ENCODE measurements at regions not wholly inside any gene's neighbourhood (a gene's known extent, or its start where the extent isn't known, plus 50 kb on each side); places are given as distances from the start of the nearest gene placed in this dataset.

DNA sequence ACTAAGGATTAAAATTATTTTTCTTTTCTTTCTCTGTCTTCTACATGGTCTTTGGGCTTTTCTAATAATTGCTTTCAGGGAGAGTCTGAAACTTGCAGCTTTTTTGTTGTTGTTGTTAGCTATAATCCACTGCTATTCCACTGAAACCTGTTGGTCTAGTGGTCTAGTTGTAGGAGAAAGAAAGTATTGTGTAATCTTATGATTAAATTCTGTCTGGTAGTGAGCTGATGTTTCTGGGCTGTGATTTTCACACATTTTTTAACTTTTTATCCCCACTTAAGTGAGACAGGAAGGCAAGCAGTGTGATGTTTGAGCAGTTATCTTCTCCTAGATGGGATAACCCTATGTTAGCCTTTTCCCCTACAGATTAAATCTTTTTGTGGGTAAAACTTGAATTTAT, 825.2 kb downstream of the PCDH7 start:
- TF ChIP-seq, protein P1, sequence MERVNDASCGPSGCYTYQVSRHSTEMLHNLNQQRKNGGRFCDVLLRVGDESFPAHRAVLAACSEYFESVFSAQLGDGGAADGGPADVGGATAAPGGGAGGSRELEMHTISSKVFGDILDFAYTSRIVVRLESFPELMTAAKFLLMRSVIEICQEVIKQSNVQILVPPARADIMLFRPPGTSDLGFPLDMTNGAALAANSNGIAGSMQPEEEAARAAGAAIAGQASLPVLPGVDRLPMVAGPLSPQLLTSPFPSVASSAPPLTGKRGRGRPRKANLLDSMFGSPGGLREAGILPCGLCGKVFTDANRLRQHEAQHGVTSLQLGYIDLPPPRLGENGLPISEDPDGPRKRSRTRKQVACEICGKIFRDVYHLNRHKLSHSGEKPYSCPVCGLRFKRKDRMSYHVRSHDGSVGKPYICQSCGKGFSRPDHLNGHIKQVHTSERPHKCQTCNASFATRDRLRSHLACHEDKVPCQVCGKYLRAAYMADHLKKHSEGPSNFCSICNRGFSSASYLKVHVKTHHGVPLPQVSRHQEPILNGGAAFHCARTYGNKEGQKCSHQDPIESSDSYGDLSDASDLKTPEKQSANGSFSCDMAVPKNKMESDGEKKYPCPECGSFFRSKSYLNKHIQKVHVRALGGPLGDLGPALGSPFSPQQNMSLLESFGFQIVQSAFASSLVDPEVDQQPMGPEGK (CRISPR knock-in tag; IDR thresholded peaks at IDR 0.05; ENCODE audit: borderline replicate concordance), result no peak
- TF ChIP-seq, protein P2, sequence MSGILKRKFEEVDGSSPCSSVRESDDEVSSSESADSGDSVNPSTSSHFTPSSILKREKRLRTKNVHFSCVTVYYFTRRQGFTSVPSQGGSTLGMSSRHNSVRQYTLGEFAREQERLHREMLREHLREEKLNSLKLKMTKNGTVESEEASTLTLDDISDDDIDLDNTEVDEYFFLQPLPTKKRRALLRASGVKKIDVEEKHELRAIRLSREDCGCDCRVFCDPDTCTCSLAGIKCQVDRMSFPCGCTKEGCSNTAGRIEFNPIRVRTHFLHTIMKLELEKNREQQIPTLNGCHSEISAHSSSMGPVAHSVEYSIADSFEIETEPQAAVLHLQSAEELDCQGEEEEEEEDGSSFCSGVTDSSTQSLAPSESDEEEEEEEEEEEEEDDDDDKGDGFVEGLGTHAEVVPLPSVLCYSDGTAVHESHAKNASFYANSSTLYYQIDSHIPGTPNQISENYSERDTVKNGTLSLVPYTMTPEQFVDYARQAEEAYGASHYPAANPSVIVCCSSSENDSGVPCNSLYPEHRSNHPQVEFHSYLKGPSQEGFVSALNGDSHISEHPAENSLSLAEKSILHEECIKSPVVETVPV (CRISPR knock-in tag; IDR thresholded peaks at IDR 0.05), result no peak
- TF ChIP-seq ZFP3 (CRISPR knock-in tag; IDR thresholded peaks at IDR 0.05) (no peak), ZNF565 (CRISPR knock-in tag; conservative IDR thresholded peaks at IDR 0.05; ENCODE audit: low read depth) (no peak), ARNTL (CRISPR knock-in tag; IDR thresholded peaks at IDR 0.05; ENCODE audit: borderline replicate concordance, low read depth) (no peak), ESRRG (CRISPR knock-in tag; IDR thresholded peaks at IDR 0.05) (no peak), RARB (CRISPR knock-in tag; IDR thresholded peaks at IDR 0.05) (no peak), OSR1 (CRISPR knock-in tag; IDR thresholded peaks at IDR 0.05) (no peak), ISL1 (CRISPR knock-in tag; IDR thresholded peaks at IDR 0.05) (no peak), TCF4 (CRISPR knock-in tag; IDR thresholded peaks at IDR 0.05; ENCODE audit: borderline replicate concordance) (no peak), SNAI2 (CRISPR knock-in tag; IDR thresholded peaks at IDR 0.05) (no peak), ZFP30 (CRISPR knock-in tag; IDR thresholded peaks at IDR 0.05) (no peak), ZNF8 (CRISPR knock-in tag; IDR thresholded peaks at IDR 0.05) (no peak)
- TF ChIP-seq, protein P3, sequence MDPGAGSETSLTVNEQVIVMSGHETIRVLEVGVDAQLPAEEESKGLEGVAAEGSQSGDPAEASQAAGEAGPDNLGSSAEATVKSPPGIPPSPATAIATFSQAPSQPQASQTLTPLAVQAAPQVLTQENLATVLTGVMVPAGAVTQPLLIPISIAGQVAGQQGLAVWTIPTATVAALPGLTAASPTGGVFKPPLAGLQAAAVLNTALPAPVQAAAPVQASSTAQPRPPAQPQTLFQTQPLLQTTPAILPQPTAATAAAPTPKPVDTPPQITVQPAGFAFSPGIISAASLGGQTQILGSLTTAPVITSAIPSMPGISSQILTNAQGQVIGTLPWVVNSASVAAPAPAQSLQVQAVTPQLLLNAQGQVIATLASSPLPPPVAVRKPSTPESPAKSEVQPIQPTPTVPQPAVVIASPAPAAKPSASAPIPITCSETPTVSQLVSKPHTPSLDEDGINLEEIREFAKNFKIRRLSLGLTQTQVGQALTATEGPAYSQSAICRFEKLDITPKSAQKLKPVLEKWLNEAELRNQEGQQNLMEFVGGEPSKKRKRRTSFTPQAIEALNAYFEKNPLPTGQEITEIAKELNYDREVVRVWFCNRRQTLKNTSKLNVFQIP (CRISPR knock-in tag; IDR thresholded peaks at IDR 0.05; ENCODE audit: borderline replicate concordance, low read depth), result no peak
- ATAC-seq, result no peak

DNA sequence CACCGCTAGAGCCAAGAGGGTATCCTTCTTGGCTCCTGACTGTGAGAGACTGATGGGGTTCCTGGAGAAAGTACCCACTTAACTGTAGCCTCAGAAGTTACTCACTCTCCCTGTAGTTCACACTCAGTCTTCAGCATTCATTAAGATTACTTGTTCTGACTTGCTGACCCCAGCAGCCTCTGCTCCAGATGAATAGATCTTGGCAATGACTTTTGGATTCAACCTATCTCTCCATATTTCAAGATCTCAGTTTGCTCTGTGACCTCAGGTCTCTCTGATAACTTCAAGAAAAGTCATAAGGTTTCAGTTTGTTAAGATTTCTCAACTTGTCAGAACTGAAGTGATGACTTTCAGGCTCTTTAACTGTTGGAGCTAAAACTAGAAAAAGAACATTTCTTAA, 825.6 kb downstream of the PCDH7 start:
- TF ChIP-seq SNAI2 (CRISPR knock-in tag; IDR thresholded peaks at IDR 0.05) (no peak), OSR1 (CRISPR knock-in tag; IDR thresholded peaks at IDR 0.05) (no peak), GLIS3 (CRISPR knock-in tag; IDR thresholded peaks at IDR 0.05) (no peak), ZFP3 (CRISPR knock-in tag; IDR thresholded peaks at IDR 0.05) (no peak), BACH2 (CRISPR knock-in tag; IDR thresholded peaks at IDR 0.05; ENCODE audit: borderline replicate concordance) (no peak), ZNF565 (CRISPR knock-in tag; conservative IDR thresholded peaks at IDR 0.05; ENCODE audit: low read depth) (no peak), TCF4 (CRISPR knock-in tag; IDR thresholded peaks at IDR 0.05; ENCODE audit: borderline replicate concordance) (no peak), ZFP30 (CRISPR knock-in tag; IDR thresholded peaks at IDR 0.05) (no peak), ZC3H10 (CRISPR knock-in tag; IDR thresholded peaks at IDR 0.05) (no peak), ZNF70 (CRISPR knock-in tag; IDR thresholded peaks at IDR 0.05) (no peak), ARNTL (CRISPR knock-in tag; IDR thresholded peaks at IDR 0.05; ENCODE audit: borderline replicate concordance, low read depth) (no peak), PPARA (CRISPR knock-in tag; IDR thresholded peaks at IDR 0.05; ENCODE audit: borderline replicate concordance) (no peak)
- TF ChIP-seq, protein P4, sequence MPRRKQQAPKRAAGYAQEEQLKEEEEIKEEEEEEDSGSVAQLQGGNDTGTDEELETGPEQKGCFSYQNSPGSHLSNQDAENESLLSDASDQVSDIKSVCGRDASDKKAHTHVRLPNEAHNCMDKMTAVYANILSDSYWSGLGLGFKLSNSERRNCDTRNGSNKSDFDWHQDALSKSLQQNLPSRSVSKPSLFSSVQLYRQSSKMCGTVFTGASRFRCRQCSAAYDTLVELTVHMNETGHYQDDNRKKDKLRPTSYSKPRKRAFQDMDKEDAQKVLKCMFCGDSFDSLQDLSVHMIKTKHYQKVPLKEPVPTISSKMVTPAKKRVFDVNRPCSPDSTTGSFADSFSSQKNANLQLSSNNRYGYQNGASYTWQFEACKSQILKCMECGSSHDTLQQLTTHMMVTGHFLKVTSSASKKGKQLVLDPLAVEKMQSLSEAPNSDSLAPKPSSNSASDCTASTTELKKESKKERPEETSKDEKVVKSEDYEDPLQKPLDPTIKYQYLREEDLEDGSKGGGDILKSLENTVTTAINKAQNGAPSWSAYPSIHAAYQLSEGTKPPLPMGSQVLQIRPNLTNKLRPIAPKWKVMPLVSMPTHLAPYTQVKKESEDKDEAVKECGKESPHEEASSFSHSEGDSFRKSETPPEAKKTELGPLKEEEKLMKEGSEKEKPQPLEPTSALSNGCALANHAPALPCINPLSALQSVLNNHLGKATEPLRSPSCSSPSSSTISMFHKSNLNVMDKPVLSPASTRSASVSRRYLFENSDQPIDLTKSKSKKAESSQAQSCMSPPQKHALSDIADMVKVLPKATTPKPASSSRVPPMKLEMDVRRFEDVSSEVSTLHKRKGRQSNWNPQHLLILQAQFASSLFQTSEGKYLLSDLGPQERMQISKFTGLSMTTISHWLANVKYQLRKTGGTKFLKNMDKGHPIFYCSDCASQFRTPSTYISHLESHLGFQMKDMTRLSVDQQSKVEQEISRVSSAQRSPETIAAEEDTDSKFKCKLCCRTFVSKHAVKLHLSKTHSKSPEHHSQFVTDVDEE (CRISPR knock-in tag; IDR thresholded peaks at IDR 0.05), result no peak
- TF ChIP-seq, protein P3 (CRISPR knock-in tag; IDR thresholded peaks at IDR 0.05; ENCODE audit: borderline replicate concordance, low read depth), result no peak
- TF ChIP-seq, protein P5, sequence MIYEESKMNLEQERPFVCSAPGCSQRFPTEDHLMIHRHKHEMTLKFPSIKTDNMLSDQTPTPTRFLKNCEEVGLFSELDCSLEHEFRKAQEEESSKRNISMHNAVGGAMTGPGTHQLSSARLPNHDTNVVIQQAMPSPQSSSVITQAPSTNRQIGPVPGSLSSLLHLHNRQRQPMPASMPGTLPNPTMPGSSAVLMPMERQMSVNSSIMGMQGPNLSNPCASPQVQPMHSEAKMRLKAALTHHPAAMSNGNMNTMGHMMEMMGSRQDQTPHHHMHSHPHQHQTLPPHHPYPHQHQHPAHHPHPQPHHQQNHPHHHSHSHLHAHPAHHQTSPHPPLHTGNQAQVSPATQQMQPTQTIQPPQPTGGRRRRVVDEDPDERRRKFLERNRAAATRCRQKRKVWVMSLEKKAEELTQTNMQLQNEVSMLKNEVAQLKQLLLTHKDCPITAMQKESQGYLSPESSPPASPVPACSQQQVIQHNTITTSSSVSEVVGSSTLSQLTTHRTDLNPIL (CRISPR knock-in tag; IDR thresholded peaks at IDR 0.05; ENCODE audit: low read depth), result no peak
- no peak for ATAC-seq

Data from SK-N-SH treated with all-trans-retinoic acid at 6 μM for 48 hours (cell line).